Tibial artery (tissue), 4 donors: ENCODE measurements at regions not wholly inside any gene's neighbourhood (a gene's known extent, or its start where the extent isn't known, plus 50 kb on each side); places are given as distances from the start of the nearest gene placed in this dataset.

ENCODE experiments used
- DNase-seq, 2 donors: peaks; one replicate each; pipeline ENCODE4 v3.0.0-alpha.2; 2019
- H3K27ac ChIP-seq, 2 donors: fragments of 200-600 bp; sonication (generic) in 1 of 2; 1 replicate in 1 of 2; 2 replicates in 1 of 2; pipeline ENCODE4 v1.5.1; 2018 to 2019; ENCODE audit warnings: mild to moderate bottlenecking in 1 of 2
- H3K27me3 ChIP-seq, 2 donors: fragments of 200-600 bp; sonication (generic) in 1 of 2; one replicate each; pipeline versions ENCODE4 v1.5.1 to v1.6.0; 2016 to 2019
- H3K36me3 ChIP-seq, 3 donors: fragments of 200-600 bp; sonication (generic) in 2 of 3; one replicate each; pipeline ENCODE4 v1.5.1; 2016 to 2019; ENCODE audit warnings: mild to moderate bottlenecking in 2 of 3
- H3K4me1 ChIP-seq, 4 donors: fragments of 200-600 bp; sonication (generic) in 2 of 4; 1 replicate in 3 of 4; 2 replicates in 1 of 4; pipeline ENCODE4 v1.5.1; 2016 to 2019
- H3K4me3 ChIP-seq, 2 donors: fragments of 200-600 bp; sonication (generic) in 1 of 2; 1 replicate in 1 of 2; 2 replicates in 1 of 2; pipeline ENCODE4 v1.5.1; 2018 to 2019; ENCODE audit warnings: mild to moderate bottlenecking in 2 of 2
- H3K9me3 ChIP-seq, 3 donors: fragments of 200-600 bp; sonication (generic) in 1 of 3; one replicate each; pipeline ENCODE4 v1.5.1; 2016 to 2019
- intact Hi-C: fragments of 100-400 bp; cut with DNase I; formaldehyde crosslinking; loops from one replicate; pipeline ENCODE4 v1.15.0; 2023; ENCODE audit warnings: low total_unique reads
- TF ChIP-seq, protein P1 (sequence below), 2 experiments: fragments of 200-600 bp in 1 of 2; fragments of 450-650 bp in 1 of 2; IDR thresholded peaks; one replicate each; pipeline ENCODE4 v1.5.1; 2017 to 2019; ENCODE audit warnings: antibody characterized with exemption in 2 of 2, mild to moderate bottlenecking in 1 of 2, moderate library complexity in 1 of 2

DNA sequence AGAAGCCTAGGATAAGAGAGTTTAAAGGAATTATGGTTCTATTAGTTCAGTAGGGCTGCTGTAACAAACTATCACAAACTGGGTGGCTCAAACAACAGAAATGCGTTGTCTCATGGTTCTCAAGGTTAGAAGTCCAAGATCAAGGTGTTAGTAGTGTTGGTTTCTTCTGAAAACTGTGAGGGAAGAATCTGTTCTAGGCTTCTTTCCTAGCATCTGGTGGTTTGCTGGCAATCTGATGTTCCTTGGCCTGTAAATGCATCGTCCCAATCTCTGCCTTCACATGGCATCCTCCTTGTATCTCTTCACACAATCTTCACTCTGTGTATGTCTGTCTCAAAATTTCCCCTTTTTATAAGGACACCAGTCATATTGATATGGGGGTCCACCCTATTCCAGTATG lies 76.3 kb downstream of the MDH1 start:
- peaks cover 0 to 3% (median 0%) of the 10 kb centered on the region in 4 donors for H3K4me1 ChIP-seq
- H3K4me3 ChIP-seq, result no peak overlapping the region
- DNase-seq, result no peak
- H3K36me3 ChIP-seq, result no peaks in the 10 kb centered on the region
- no peaks in the 10 kb centered on the region for H3K9me3 ChIP-seq
- intact Hi-C loops, result no loop called here
- H3K27ac ChIP-seq, result no peak overlapping the region
- TF ChIP-seq, protein P1, sequence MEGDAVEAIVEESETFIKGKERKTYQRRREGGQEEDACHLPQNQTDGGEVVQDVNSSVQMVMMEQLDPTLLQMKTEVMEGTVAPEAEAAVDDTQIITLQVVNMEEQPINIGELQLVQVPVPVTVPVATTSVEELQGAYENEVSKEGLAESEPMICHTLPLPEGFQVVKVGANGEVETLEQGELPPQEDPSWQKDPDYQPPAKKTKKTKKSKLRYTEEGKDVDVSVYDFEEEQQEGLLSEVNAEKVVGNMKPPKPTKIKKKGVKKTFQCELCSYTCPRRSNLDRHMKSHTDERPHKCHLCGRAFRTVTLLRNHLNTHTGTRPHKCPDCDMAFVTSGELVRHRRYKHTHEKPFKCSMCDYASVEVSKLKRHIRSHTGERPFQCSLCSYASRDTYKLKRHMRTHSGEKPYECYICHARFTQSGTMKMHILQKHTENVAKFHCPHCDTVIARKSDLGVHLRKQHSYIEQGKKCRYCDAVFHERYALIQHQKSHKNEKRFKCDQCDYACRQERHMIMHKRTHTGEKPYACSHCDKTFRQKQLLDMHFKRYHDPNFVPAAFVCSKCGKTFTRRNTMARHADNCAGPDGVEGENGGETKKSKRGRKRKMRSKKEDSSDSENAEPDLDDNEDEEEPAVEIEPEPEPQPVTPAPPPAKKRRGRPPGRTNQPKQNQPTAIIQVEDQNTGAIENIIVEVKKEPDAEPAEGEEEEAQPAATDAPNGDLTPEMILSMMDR (IDR thresholded peaks at IDR 0.05), result no peak
- H3K27me3 ChIP-seq, result no peaks in the 10 kb centered on the region

DNA sequence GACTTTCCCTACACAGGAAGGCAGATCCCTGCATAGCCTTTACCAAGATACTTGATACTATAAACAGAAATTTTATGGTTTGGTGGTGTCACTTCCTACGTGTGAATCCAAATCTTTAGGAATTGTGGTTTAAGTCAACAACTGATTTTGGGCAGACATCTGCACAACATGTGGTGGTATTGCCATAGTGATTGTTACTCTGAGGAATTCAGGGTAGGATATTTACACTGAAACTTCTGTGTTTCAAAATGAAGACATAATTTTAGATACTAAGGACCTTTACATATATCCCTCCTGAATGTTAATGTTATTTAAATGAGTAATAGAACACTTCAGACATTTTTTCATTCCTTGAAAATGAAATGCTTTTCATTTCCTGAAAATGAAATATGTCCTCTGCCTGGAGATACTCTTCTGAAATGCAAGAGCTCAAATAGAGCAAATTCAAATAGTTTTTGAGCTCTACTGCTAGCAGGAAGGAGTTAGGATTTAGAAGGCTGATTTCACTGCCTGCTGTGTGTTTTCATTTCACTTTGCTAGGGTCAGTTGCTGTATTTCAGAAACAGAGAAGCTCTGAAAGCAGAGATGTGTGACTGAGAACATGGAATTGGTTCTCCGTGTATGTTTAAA lies 77.2 kb downstream of the MDH1 start:
- H3K36me3 ChIP-seq, result no peaks in the 10 kb centered on the region
- H3K9me3 ChIP-seq, result no peaks in the 10 kb centered on the region
- intact Hi-C loops, result no loop called here
- H3K27ac ChIP-seq, result no peak overlapping the region
- TF ChIP-seq, protein P1 (IDR thresholded peaks at IDR 0.05), result no peak
- no peaks in the 10 kb centered on the region for H3K27me3 ChIP-seq
- DNase-seq, result no peak
- peaks cover 0 to 3% (median 0%) of the 10 kb centered on the region in 4 donors for H3K4me1 ChIP-seq
- no peak overlapping the region for H3K4me3 ChIP-seq

DNA sequence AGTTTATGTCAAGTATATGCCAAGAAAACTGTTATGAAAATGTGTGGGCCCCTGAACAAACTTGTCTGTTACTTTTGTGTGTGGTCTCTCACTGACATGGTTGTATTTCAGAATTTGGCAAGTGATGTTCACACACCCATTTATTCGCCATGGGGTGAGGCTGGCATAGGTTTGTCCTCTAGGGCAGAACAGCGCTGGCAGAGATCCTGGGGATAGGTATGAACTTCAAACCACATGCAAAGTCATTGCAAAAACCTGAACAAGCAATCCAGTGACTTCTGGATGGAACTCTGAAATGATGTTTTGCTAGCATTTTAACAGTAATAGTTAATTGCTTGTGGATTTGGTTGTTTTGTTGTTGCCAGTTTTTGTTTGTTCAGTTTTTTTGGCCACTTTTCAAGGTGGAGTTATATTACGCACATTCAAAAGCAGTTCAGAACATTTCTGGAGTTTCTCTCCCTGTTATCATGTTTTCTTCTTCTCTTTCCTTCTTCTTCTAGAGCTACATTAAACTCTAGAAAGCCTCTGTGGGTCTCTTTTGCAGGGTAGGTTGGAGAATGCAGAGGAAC lies 78.5 kb downstream of the MDH1 start:
- TF ChIP-seq, protein P1 (IDR thresholded peaks at IDR 0.05), result no peak
- Histone ChIP-seq H3K27me3 (no peaks in the 10 kb centered on the region), H3K27ac (no peak overlapping the region), H3K4me1 (peaks cover 0 to 3% (median 0%) of the 10 kb centered on the region in 4 donors), H3K9me3 (no peaks in the 10 kb centered on the region), H3K36me3 (no peaks in the 10 kb centered on the region), H3K4me3 (no peak overlapping the region)
- intact Hi-C loops, result no loop called here
- no peak for DNase-seq

- no peak overlapping the region for H3K27ac ChIP-seq
- TF ChIP-seq, protein P1 (IDR thresholded peaks at IDR 0.05), result no peak
- H3K4me3 ChIP-seq, result no peak overlapping the region
- no peak for DNase-seq
- H3K36me3 ChIP-seq, result no peaks in the 10 kb centered on the region
- no peaks in the 10 kb centered on the region for H3K27me3 ChIP-seq
- peaks cover 0 to 3% (median 0%) of the 10 kb centered on the region in 4 donors for H3K4me1 ChIP-seq
- intact Hi-C loops, result no loop called here
- no peaks in the 10 kb centered on the region for H3K9me3 ChIP-seq
These were observed 79.2 kb downstream of the MDH1 start for GRCh38 chr2:63668000-63668399.

DNA sequence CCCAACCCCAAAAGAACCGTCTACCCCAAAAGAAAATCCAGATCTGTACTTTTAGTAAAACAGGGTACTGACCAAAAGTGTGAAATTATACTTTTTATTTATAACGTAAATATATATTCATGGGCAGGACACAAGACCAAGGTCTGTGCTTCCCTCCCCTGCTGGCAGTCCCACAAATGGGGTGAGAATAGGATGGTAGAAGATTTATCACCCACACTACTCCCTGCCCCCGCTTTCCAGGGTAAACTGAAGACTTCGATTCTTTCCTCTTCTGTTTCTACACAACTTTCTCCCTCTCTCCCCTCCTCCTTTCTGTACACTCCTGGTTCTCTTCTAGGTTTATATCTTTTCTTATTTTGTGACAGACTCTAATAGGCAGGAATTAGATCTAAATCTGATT lies 79.7 kb downstream of the MDH1 start:
- no peak for DNase-seq
- Histone ChIP-seq H3K27me3 (no peaks in the 10 kb centered on the region), H3K4me3 (no peak overlapping the region), H3K27ac (no peak overlapping the region), H3K9me3 (no peaks in the 10 kb centered on the region), H3K36me3 (no peaks in the 10 kb centered on the region), H3K4me1 (peaks cover 0 to 3% (median 0%) of the 10 kb centered on the region in 4 donors)
- intact Hi-C loops, result no loop called here
- TF ChIP-seq, protein P1 (IDR thresholded peaks at IDR 0.05), result no peak
